ENCODE measurements at regions not wholly inside any gene's neighbourhood (a gene's known extent, or its start where the extent isn't known, plus 50 kb on each side); places are given as distances from the start of the nearest gene placed in this dataset.

DNA sequence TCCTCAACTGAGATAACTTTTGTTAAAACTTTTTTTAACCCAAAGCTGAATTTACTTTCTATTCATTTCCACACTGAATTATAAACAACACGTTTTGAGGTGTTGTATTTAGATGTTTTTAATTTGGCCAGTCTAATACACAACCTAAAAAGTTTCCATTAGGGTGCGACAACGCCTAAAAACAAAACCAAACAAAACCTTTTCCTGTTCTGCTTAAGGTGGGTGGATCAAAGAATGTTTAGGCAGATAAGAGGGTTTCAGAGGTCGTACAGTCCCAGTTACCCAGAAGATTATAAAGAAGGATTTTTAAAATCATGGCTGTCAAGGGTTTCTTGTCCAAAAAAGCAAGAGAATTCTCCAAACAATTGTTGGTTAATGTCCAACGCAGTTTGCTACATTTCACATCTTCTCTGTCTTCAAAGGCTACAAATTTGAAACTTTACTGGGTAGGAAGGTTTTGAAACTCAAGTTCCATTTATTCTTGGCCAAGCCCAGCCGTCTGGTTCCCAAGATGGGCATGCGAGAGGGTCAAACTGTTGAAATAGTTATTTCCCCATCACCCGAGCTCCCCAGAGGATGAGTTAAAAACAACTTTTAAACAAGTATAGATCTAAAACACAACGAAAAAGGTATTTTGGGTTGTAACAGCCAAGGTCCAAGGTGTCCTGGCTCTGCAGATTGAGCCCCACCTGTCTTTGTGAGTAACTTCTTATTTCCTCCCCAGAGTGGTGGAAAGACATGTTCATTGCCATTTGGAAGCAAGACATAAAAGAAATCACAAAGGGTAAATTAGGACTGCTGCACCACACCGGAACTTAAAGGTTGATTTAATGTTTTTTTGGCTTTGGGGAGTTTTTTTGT is 122.8 kb upstream of the MAP3K1 start:
- TF ChIP-seq, protein P1, sequence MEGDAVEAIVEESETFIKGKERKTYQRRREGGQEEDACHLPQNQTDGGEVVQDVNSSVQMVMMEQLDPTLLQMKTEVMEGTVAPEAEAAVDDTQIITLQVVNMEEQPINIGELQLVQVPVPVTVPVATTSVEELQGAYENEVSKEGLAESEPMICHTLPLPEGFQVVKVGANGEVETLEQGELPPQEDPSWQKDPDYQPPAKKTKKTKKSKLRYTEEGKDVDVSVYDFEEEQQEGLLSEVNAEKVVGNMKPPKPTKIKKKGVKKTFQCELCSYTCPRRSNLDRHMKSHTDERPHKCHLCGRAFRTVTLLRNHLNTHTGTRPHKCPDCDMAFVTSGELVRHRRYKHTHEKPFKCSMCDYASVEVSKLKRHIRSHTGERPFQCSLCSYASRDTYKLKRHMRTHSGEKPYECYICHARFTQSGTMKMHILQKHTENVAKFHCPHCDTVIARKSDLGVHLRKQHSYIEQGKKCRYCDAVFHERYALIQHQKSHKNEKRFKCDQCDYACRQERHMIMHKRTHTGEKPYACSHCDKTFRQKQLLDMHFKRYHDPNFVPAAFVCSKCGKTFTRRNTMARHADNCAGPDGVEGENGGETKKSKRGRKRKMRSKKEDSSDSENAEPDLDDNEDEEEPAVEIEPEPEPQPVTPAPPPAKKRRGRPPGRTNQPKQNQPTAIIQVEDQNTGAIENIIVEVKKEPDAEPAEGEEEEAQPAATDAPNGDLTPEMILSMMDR (conservative IDR thresholded peaks at IDR 0.05; ENCODE audit: low read depth, low read length), result no peak
- no peak for TF ChIP-seq EZH2 (IDR thresholded peaks at IDR 0.05; ENCODE audit: borderline replicate concordance, low read depth, low read length, poor library complexity, severe bottlenecking)
